GM12878 (cell line): ENCODE measurements at regions not wholly inside any gene's neighbourhood (a gene's known extent, or its start where the extent isn't known, plus 50 kb on each side); places are given as distances from the start of the nearest gene placed in this dataset.

Experiments
- ATAC-seq: fragments of 200-7000 bp; cut with Tn5 transposase; 3 replicates; pipeline ENCODE4 v1.9.1; 2020; ENCODE audit warnings: mild to moderate bottlenecking, moderate library complexity
- BruUV-seq: library from RNA; stranded (reverse); fragments of 400-500 nt; replicated peaks from 2 replicates; lab custom pipeline; 2021; lab: Mats Ljungman, UMichigan
- CTCF ChIA-PET: fragments of 300-600 bp; sonication (Branson Sonifier 250); formaldehyde crosslinking; extraction: SDS; loops from one replicate; lab custom pipeline; 2021; ENCODE audit warnings: inconsistent platforms; lab: Yijun Ruan, JAX
- POLR2A ChIA-PET: fragments of 350-600 bp; formaldehyde crosslinking; extraction: SDS; loops from one replicate; lab custom pipeline; 2021; ENCODE audit warnings: inconsistent platforms; lab: Charles Lee
- RAD21 ChIA-PET: fragments of 300-600 bp; sonication (Branson Sonifier 250); formaldehyde crosslinking; loops from one replicate; lab custom pipeline; 2023; ENCODE audit warnings: antibody characterized with exemption; ENCODE audit not compliant: unreplicated experiment; lab: Charles Lee
- SMC1A ChIA-PET: fragments of 300-600 bp; sonication (Branson Sonifier 250); formaldehyde crosslinking; loops from one replicate; lab custom pipeline; 2023; ENCODE audit not compliant: unreplicated experiment, uncharacterized antibody; lab: Charles Lee
- DNase-seq: peaks from one replicate; pipeline ENCODE4 v3.0.0-alpha.2; 2011; ENCODE audit warnings: low read depth, low spot score
- FAIRE-seq: peaks from 3 replicates; lab custom pipeline; 2011; peaks lifted over from hg19 to GRCh38; lab: Jason Lieb, UNC
- H2AFZ ChIP-seq: 2 replicates; pipeline ENCODE4 v1.6.0; 2011; ENCODE audit warnings: low read depth, low read length, control low read depth; ENCODE audit not compliant: control insufficient read depth
- H3K27ac ChIP-seq: 2 replicates; pipeline ENCODE4 v1.5.1; 2011; ENCODE audit warnings: control low read depth; ENCODE audit not compliant: control insufficient read depth, insufficient read depth
- H3K27me3 ChIP-seq, 2 experiments: replicated peaks in 1 of 2; 2 replicates each; pipeline versions ENCODE4 v1.6.0 to v1.6.1; 2011; ENCODE audit warnings: low read length in 1 of 2; ENCODE audit not compliant: control insufficient read depth in 2 of 2, insufficient read depth in 2 of 2
- H3K36me3 ChIP-seq, 2 experiments: 2 replicates each; pipeline ENCODE4 v1.5.1; 2011; ENCODE audit warnings: low read length in 1 of 2; ENCODE audit not compliant: control insufficient read depth in 2 of 2, insufficient read depth in 2 of 2
- H3K4me1 ChIP-seq: 2 replicates; pipeline ENCODE4 v1.6.1; 2011; ENCODE audit warnings: mild to moderate bottlenecking, low read length, moderate library complexity, mixed read lengths; ENCODE audit not compliant: control insufficient read depth, insufficient read depth
- H3K4me2 ChIP-seq: 2 replicates; pipeline ENCODE4 v1.6.0; 2011; ENCODE audit warnings: control low read depth; ENCODE audit not compliant: control insufficient read depth, insufficient read depth
- H3K4me3 ChIP-seq: fragments of 200-600 bp; sonication (generic); 2 replicates; pipeline ENCODE4 v1.5.1; 2016
- H3K79me2 ChIP-seq: 2 replicates; pipeline ENCODE4 v1.6.0; 2011; ENCODE audit warnings: low read length; ENCODE audit not compliant: control insufficient read depth, insufficient read depth
- H3K9ac ChIP-seq: 2 replicates; pipeline ENCODE4 v1.8.0; 2011; ENCODE audit warnings: low read length, control low read depth, mixed read lengths; ENCODE audit not compliant: control insufficient read depth, insufficient read depth
- H3K9me3 ChIP-seq: replicated peaks from 3 replicates; pipeline ENCODE4 v1.5.1; 2011; ENCODE audit warnings: mild to moderate bottlenecking, low read length; ENCODE audit not compliant: control insufficient read depth, insufficient read depth
- H4K20me1 ChIP-seq: 2 replicates; pipeline ENCODE4 v1.6.0; 2011; ENCODE audit not compliant: control insufficient read depth, insufficient read depth
- IKZF1 ChIP-seq: fragments of 450-650 bp; conservative IDR thresholded peaks from 2 replicates; pipeline ENCODE4 v1.6.1; 2017; ENCODE audit warnings: antibody characterized with exemption, mild to moderate bottlenecking
- MEF2B ChIP-seq: fragments of 450-650 bp; IDR thresholded peaks from 2 replicates; pipeline ENCODE4 v1.6.1; 2018; ENCODE audit warnings: mild to moderate bottlenecking, moderate library complexity; ENCODE audit not compliant: partially characterized antibody, poor library complexity, severe bottlenecking
- MTA3 ChIP-seq: IDR thresholded peaks from 2 replicates; pipeline ENCODE4 v1.6.1; 2012; ENCODE audit warnings: low read length, inconsistent platforms, borderline replicate concordance
- RB1 ChIP-seq: fragments of 450-650 bp; formaldehyde crosslinking; IDR thresholded peaks from 2 replicates; pipeline ENCODE4 v1.6.1; 2017; ENCODE audit warnings: mild to moderate bottlenecking, borderline replicate concordance
- RCOR1 ChIP-seq: conservative IDR thresholded peaks from 2 replicates; pipeline ENCODE4 v1.6.1; 2012; ENCODE audit warnings: low read depth, low read length, improper control_type of control experiment
- ZNF622 ChIP-seq: fragments of 450-650 bp; IDR thresholded peaks from 2 replicates; pipeline ENCODE4 v1.6.1; 2017; ENCODE audit warnings: mild to moderate bottlenecking, inconsistent platforms
- WGBS: methylation state at CpG from one replicate; pipeline ENCODE4 v1.1.6; 2016; ENCODE audit warnings: low lambda C conversion rate; ENCODE audit not compliant: insufficient replicate concordance, insufficient coverage; ENCODE audit errors: missing lambda C conversion rate; 5-methylcytosine and 5-hydroxymethylcytosine counted together
- in situ Hi-C: fragments of 300-500 bp; cut with MboI; formaldehyde crosslinking; loops from 9 replicates; pipeline ENCODE4 v1.14.3; 2018; ENCODE audit warnings: mixed read lengths
- intact Hi-C: fragments of 100-400 bp; cut with micrococcal nuclease; formaldehyde crosslinking; loops from one replicate; pipeline ENCODE4 v1.14.2; 2022; ENCODE audit not compliant: unreplicated experiment
- TF ChIP-seq, protein P1 (sequence below): IDR thresholded peaks from 2 replicates; pipeline ENCODE4 v1.6.1; 2011; ENCODE audit warnings: borderline replicate concordance, low read depth, mild to moderate bottlenecking, moderate library complexity, low read length; ENCODE audit not compliant: insufficient read depth, poor library complexity, severe bottlenecking
- TF ChIP-seq, protein P2 (sequence below): fragments of 450-650 bp; IDR thresholded peaks from 2 replicates; pipeline ENCODE4 v1.6.1; 2017; ENCODE audit warnings: low read depth, mild to moderate bottlenecking, moderate library complexity
- TF ChIP-seq, protein P3 (sequence below): fragments of 450-650 bp; IDR thresholded peaks from 2 replicates; pipeline ENCODE4 v1.6.1; 2017; ENCODE audit warnings: mild to moderate bottlenecking, moderate library complexity

DNA sequence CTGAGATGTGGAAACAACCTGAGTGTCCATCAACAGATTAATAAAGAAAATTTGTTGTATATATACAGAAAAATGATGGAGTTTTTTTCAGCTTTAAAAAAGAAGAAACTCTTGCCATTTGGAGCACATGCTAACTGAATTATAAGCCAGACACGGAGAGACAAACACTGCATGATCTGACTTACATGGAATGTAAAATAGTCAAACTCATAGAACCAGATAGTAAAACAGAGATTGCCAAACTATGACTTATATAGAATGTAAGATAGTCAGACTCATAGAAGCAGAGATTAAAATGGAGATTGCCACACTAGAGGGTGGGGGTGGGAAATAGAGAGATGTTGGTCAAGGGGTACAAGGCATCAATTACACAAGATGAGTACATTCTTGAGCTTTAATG is 1786.6 kb downstream of the PLA2G4A start:
- ChIA-PET POLR2A (no interaction called here), CTCF (no interaction called here), SMC1A (interaction anchor here (1.0 kb wide), 1 partner anchor 32 kb away, joined by 4 read pairs; no protein-coding TSS in a partner anchor), RAD21 (no interaction called here)
- TF ChIP-seq, protein P1, sequence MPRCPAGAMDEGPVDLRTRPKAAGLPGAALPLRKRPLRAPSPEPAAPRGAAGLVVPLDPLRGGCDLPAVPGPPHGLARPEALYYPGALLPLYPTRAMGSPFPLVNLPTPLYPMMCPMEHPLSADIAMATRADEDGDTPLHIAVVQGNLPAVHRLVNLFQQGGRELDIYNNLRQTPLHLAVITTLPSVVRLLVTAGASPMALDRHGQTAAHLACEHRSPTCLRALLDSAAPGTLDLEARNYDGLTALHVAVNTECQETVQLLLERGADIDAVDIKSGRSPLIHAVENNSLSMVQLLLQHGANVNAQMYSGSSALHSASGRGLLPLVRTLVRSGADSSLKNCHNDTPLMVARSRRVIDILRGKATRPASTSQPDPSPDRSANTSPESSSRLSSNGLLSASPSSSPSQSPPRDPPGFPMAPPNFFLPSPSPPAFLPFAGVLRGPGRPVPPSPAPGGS, result no peak
- intact Hi-C loops (no loop called here), in situ Hi-C loops (no loop called here)
- Histone ChIP-seq H3K9me3 (no peaks in the 10 kb centered on the region), H3K27me3 (no peaks in the 10 kb centered on the region), H3K9ac (no peak overlapping the region), H3K4me1 (no peaks in the 10 kb centered on the region), H3K4me3 (no peak overlapping the region), H3K27ac (no peak overlapping the region), H3K36me3 (no peaks in the 10 kb centered on the region), H3K79me2 (no peaks in the 10 kb centered on the region), H4K20me1 (no peaks in the 10 kb centered on the region), H3K4me2 (no peak overlapping the region), H2AFZ (no peak overlapping the region)
- WGBS, result 18% methylated on average over 1 of the region's 1 CpG
- FAIRE-seq (no peak), ATAC-seq (no peak), DNase-seq (no peak)
- no TSS peak for BruUV-seq

DNA sequence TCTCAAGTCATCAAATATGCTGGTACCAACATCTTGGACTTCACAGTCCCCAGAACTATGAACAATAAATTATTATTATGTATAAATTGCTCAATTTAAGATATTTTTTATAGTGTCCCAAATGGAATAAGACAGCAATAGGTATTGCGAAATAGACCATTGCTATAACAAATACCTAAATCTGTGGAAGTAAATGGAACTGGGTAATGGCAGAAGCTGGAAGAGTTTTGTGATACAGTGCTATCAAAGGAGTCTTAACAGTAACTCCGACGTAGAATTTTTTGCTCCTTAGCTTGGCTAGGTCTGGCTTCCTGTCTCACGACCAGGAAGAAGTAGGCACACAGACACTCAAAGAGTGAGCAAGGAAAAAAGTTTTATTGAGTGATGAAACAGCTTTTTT is 1791.5 kb downstream of the PLA2G4A start:
- ATAC-seq, result no peak
- no peak for DNase-seq
- Histone ChIP-seq H3K27me3 (no peaks in the 10 kb centered on the region), H3K36me3 (no peaks in the 10 kb centered on the region), H2AFZ (no peak overlapping the region), H4K20me1 (no peaks in the 10 kb centered on the region), H3K4me3 (no peak overlapping the region), H3K4me2 (no peak overlapping the region), H3K79me2 (no peaks in the 10 kb centered on the region), H3K9me3 (no peaks in the 10 kb centered on the region), H3K9ac (no peak overlapping the region), H3K27ac (no peak overlapping the region), H3K4me1 (no peaks in the 10 kb centered on the region)
- intact Hi-C loops (no loop called here), in situ Hi-C loops (no loop called here)
- BruUV-seq, result no TSS peak
- ChIA-PET CTCF (no interaction called here), SMC1A (no interaction called here), RAD21 (no interaction called here), POLR2A (no interaction called here)
- 28% methylated on average over 4 of the region's 4 CpGs for WGBS
- no peak for FAIRE-seq
- TF ChIP-seq, protein P2, sequence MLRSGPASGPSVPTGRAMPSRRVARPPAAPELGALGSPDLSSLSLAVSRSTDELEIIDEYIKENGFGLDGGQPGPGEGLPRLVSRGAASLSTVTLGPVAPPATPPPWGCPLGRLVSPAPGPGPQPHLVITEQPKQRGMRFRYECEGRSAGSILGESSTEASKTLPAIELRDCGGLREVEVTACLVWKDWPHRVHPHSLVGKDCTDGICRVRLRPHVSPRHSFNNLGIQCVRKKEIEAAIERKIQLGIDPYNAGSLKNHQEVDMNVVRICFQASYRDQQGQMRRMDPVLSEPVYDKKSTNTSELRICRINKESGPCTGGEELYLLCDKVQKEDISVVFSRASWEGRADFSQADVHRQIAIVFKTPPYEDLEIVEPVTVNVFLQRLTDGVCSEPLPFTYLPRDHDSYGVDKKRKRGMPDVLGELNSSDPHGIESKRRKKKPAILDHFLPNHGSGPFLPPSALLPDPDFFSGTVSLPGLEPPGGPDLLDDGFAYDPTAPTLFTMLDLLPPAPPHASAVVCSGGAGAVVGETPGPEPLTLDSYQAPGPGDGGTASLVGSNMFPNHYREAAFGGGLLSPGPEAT, result no peak
- TF ChIP-seq RCOR1 (no peak), MTA3 (no peak), RB1 (no peak), MEF2B (no peak), ZNF622 (no peak), IKZF1 (no peak)
- TF ChIP-seq, protein P3, sequence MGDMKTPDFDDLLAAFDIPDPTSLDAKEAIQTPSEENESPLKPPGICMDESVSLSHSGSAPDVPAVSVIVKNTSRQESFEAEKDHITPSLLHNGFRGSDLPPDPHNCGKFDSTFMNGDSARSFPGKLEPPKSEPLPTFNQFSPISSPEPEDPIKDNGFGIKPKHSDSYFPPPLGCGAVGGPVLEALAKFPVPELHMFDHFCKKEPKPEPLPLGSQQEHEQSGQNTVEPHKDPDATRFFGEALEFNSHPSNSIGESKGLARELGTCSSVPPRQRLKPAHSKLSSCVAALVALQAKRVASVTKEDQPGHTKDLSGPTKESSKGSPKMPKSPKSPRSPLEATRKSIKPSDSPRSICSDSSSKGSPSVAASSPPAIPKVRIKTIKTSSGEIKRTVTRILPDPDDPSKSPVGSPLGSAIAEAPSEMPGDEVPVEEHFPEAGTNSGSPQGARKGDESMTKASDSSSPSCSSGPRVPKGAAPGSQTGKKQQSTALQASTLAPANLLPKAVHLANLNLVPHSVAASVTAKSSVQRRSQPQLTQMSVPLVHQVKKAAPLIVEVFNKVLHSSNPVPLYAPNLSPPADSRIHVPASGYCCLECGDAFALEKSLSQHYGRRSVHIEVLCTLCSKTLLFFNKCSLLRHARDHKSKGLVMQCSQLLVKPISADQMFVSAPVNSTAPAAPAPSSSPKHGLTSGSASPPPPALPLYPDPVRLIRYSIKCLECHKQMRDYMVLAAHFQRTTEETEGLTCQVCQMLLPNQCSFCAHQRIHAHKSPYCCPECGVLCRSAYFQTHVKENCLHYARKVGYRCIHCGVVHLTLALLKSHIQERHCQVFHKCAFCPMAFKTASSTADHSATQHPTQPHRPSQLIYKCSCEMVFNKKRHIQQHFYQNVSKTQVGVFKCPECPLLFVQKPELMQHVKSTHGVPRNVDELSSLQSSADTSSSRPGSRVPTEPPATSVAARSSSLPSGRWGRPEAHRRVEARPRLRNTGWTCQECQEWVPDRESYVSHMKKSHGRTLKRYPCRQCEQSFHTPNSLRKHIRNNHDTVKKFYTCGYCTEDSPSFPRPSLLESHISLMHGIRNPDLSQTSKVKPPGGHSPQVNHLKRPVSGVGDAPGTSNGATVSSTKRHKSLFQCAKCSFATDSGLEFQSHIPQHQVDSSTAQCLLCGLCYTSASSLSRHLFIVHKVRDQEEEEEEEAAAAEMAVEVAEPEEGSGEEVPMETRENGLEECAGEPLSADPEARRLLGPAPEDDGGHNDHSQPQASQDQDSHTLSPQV, result no peak
